IMR-90 (cell line): ENCODE measurements at regions not wholly inside any gene's neighbourhood (a gene's known extent, or its start where the extent isn't known, plus 50 kb on each side); places are given as distances from the start of the nearest gene placed in this dataset.

ENCODE experiments used
- ATAC-seq: fragments of 200-7000 bp; cut with Tn5 transposase; 2 replicates; pipeline ENCODE4 v1.9.1; 2020; ENCODE audit warnings: low read depth, mild to moderate bottlenecking, moderate library complexity
- BruUV-seq: library from RNA; stranded (reverse); fragments of 400-500 nt; replicated peaks from 2 replicates; lab custom pipeline; 2021; lab: Mats Ljungman, UMichigan
- CTCF ChIA-PET: fragments of 300-600 bp; formaldehyde crosslinking; extraction: SDS; loops from one replicate; lab custom pipeline; 2021; ENCODE audit warnings: antibody characterized with exemption; lab: Yijun Ruan, JAX
- POLR2A ChIA-PET: fragments of 300-600 bp; sonication (Branson Sonifier 250); formaldehyde crosslinking; loops from one replicate; lab custom pipeline; 2022; ENCODE audit warnings: antibody characterized with exemption; ENCODE audit not compliant: unreplicated experiment; lab: Charles Lee
- DNase-seq: peaks from one replicate; pipeline ENCODE4 v3.0.0; 2013
- H2AFZ ChIP-seq: replicated peaks from 2 replicates; pipeline ENCODE3; 2013; ENCODE audit warnings: low read length, mild to moderate bottlenecking; ENCODE audit not compliant: poor library complexity
- H2AK5ac ChIP-seq: 2 replicates; pipeline ENCODE4 v1.6.1; 2013; ENCODE audit warnings: low read depth, low read length, inconsistent platforms
- H2AK9ac ChIP-seq: replicated peaks from 2 replicates; pipeline ENCODE3; 2013; ENCODE audit warnings: mild to moderate bottlenecking, low read depth, low read length, moderate library complexity; ENCODE audit not compliant: poor library complexity
- H2BK120ac ChIP-seq: 2 replicates; pipeline ENCODE4 v1.6.1; 2013; ENCODE audit warnings: low read depth, low read length, inconsistent platforms
- H2BK15ac ChIP-seq: 3 replicates; pipeline ENCODE4 v1.6.1; 2013; ENCODE audit warnings: low read depth, low read length, inconsistent platforms
- H2BK20ac ChIP-seq: 2 replicates; pipeline ENCODE4 v1.6.1; 2013; ENCODE audit warnings: low read depth, mild to moderate bottlenecking, inconsistent platforms, low read length, moderate library complexity
- H2BK5ac ChIP-seq: 2 replicates; pipeline ENCODE4 v1.6.1; 2013; ENCODE audit warnings: mild to moderate bottlenecking, low read depth, low read length, inconsistent platforms; ENCODE audit not compliant: poor library complexity, severe bottlenecking
- H3K14ac ChIP-seq: replicated peaks from 2 replicates; pipeline ENCODE4 v1.6.1; 2013; ENCODE audit warnings: low read depth, low read length, inconsistent platforms
- H3K18ac ChIP-seq: 2 replicates; pipeline ENCODE4 v1.6.1; 2013; ENCODE audit warnings: low read depth, low read length, control low read depth
- H3K23ac ChIP-seq: 2 replicates; pipeline ENCODE4 v1.6.1; 2013; ENCODE audit warnings: low read depth, low read length, inconsistent platforms
- H3K27ac ChIP-seq: 2 replicates; pipeline ENCODE4 v1.5.1; 2013; ENCODE audit warnings: mild to moderate bottlenecking, control low read depth, low read length; ENCODE audit not compliant: insufficient read depth
- H3K27me3 ChIP-seq: 2 replicates; pipeline ENCODE4 v1.6.1; 2013; ENCODE audit warnings: low read length; ENCODE audit not compliant: control insufficient read depth, insufficient read depth
- H3K36me3 ChIP-seq: 2 replicates; pipeline ENCODE4 v1.6.1; 2013; ENCODE audit warnings: low read length, mixed read lengths; ENCODE audit not compliant: control insufficient read depth, insufficient read depth
- H3K4ac ChIP-seq: 2 replicates; pipeline ENCODE4 v1.6.1; 2013; ENCODE audit warnings: low read depth, low read length, inconsistent platforms
- H3K4me1 ChIP-seq: 2 replicates; pipeline ENCODE4 v1.6.1; 2013; ENCODE audit warnings: low read length, mixed read lengths; ENCODE audit not compliant: control insufficient read depth, insufficient read depth
- H3K4me2 ChIP-seq: 2 replicates; pipeline ENCODE4 v1.6.1; 2013; ENCODE audit warnings: low read depth, mild to moderate bottlenecking, control low read depth, low read length, moderate library complexity
- H3K4me3 ChIP-seq: 2 replicates; pipeline ENCODE4 v1.5.1; 2013; ENCODE audit warnings: low read depth, mild to moderate bottlenecking, control low read depth, low read length, moderate library complexity; ENCODE audit not compliant: insufficient read depth
- H3K56ac ChIP-seq: 2 replicates; pipeline ENCODE4 v1.6.1; 2013; ENCODE audit warnings: low read length, inconsistent platforms; ENCODE audit not compliant: insufficient read depth; ENCODE audit errors: extremely low read depth
- H3K79me1 ChIP-seq, 2 experiments: 2 replicates each; pipeline ENCODE4 v1.6.1; 2013; ENCODE audit warnings: low read length in 2 of 2, inconsistent platforms in 1 of 2, low read depth in 1 of 2
- H3K9ac ChIP-seq: 2 replicates; pipeline ENCODE4 v1.6.1; 2013; ENCODE audit warnings: low read depth, low read length, control low read depth
- H3K9me1 ChIP-seq: 2 replicates; pipeline ENCODE4 v1.6.1; 2013; ENCODE audit warnings: low read length, inconsistent platforms; ENCODE audit not compliant: insufficient read depth
- H3K9me3 ChIP-seq: 2 replicates; pipeline ENCODE4 v1.6.1; 2013; ENCODE audit warnings: low read length; ENCODE audit not compliant: control insufficient read depth, insufficient read depth
- H4K20me1 ChIP-seq: 2 replicates; pipeline ENCODE4 v1.6.1; 2013; ENCODE audit warnings: low read length, inconsistent platforms; ENCODE audit not compliant: insufficient read depth
- H4K5ac ChIP-seq: 2 replicates; pipeline ENCODE4 v1.6.1; 2013; ENCODE audit warnings: mild to moderate bottlenecking, low read depth, low read length, control low read depth
- H4K8ac ChIP-seq, 2 experiments: 2 replicates each; pipeline ENCODE4 v1.6.1; 2013; ENCODE audit warnings: low read depth in 2 of 2, low read length in 2 of 2, control low read depth in 1 of 2, inconsistent platforms in 1 of 2
- H4K91ac ChIP-seq: 2 replicates; pipeline ENCODE4 v1.6.1; 2013; ENCODE audit warnings: low read depth, low read length, inconsistent platforms; ENCODE audit not compliant: insufficient read depth
- BHLHE40 ChIP-seq: fragments of 150-350 bp; IDR thresholded peaks from 2 replicates; pipeline ENCODE4 v1.6.1; 2016; ENCODE audit warnings: mild to moderate bottlenecking, low read depth, low read length
- CEBPB ChIP-seq: IDR thresholded peaks from 2 replicates; pipeline ENCODE4 v1.6.1; 2012; ENCODE audit warnings: low read depth, low read length, improper control_type of control experiment
- CHD1 ChIP-seq: IDR thresholded peaks from 2 replicates; pipeline ENCODE4 v1.6.1; 2012; ENCODE audit warnings: low read depth, low read length, improper control_type of control experiment
- CTCF ChIP-seq: conservative IDR thresholded peaks from 2 replicates; pipeline ENCODE4 v1.5.1; 2012; ENCODE audit warnings: mild to moderate bottlenecking, low read depth, low read length, improper control_type of control experiment
- ELK1 ChIP-seq: fragments of 150-350 bp; IDR thresholded peaks from 2 replicates; pipeline ENCODE4 v1.6.1; 2016; ENCODE audit warnings: low read depth, mild to moderate bottlenecking, low read length, moderate library complexity, borderline replicate concordance
- FOS ChIP-seq: fragments of 150-350 bp; IDR thresholded peaks from 2 replicates; pipeline ENCODE4 v1.6.1; 2016; ENCODE audit warnings: low read depth, low read length
- MAFK ChIP-seq: IDR thresholded peaks from 2 replicates; pipeline ENCODE4 v1.6.1; 2012; ENCODE audit warnings: low read depth, low read length, improper control_type of control experiment
- MAZ ChIP-seq: IDR thresholded peaks from 2 replicates; pipeline ENCODE4 v1.6.1; 2012; ENCODE audit warnings: low read depth, mild to moderate bottlenecking, low read length, improper control_type of control experiment, moderate library complexity, borderline replicate concordance
- MXI1 ChIP-seq: IDR thresholded peaks from 2 replicates; pipeline ENCODE4 v1.6.1; 2012; ENCODE audit warnings: low read depth, mild to moderate bottlenecking, low read length, moderate library complexity, borderline replicate concordance
- NFE2L2 ChIP-seq: fragments of 150-350 bp; IDR thresholded peaks from 2 replicates; pipeline ENCODE4 v1.6.1; 2016; ENCODE audit warnings: low read depth, mild to moderate bottlenecking, low read length
- POLR2A ChIP-seq: IDR thresholded peaks from 2 replicates; pipeline ENCODE4 v1.6.1; 2012; ENCODE audit warnings: mild to moderate bottlenecking, low read depth, low read length
- RAD21 ChIP-seq: IDR thresholded peaks from 2 replicates; pipeline ENCODE4 v1.6.1; 2012; ENCODE audit warnings: low read length, improper control_type of control experiment
- RCOR1 ChIP-seq: IDR thresholded peaks from 2 replicates; pipeline ENCODE4 v1.6.1; 2012; ENCODE audit warnings: mild to moderate bottlenecking, low read length, improper control_type of control experiment; ENCODE audit not compliant: insufficient replicate concordance
- RFX5 ChIP-seq: IDR thresholded peaks from 2 replicates; pipeline ENCODE4 v1.8.0; 2012; ENCODE audit warnings: low read depth, mild to moderate bottlenecking, low read length, moderate library complexity
- SMC3 ChIP-seq: fragments of 150-350 bp; IDR thresholded peaks from 2 replicates; pipeline ENCODE4 v1.6.1; 2016; ENCODE audit warnings: low read depth, mild to moderate bottlenecking, antibody characterized with exemption, low read length, moderate library complexity
- USF2 ChIP-seq: fragments of 150-350 bp; IDR thresholded peaks from 2 replicates; pipeline ENCODE4 v1.6.1; 2017; ENCODE audit warnings: mild to moderate bottlenecking, antibody characterized with exemption, low read length, low read depth
- WGBS, 2 experiments: methylation state at CpG; one replicate each; pipeline versions ENCODE4 v1.1.5 to v1.1.7; 2013; ENCODE audit warnings: missing lambda C conversion rate in 2 of 2; ENCODE audit not compliant: insufficient read length in 1 of 2; ENCODE audit errors: extremely low coverage in 2 of 2; 5-methylcytosine and 5-hydroxymethylcytosine counted together
- dilution Hi-C: fragments of 300-500 bp; cut with HindIII; formaldehyde crosslinking; loops from one replicate; pipeline ENCODE4 v1.14.3; 2018; ENCODE audit warnings: low sequenced_read_pairs; ENCODE audit not compliant: unreplicated experiment
- in situ Hi-C: fragments of 300-500 bp; cut with MboI; formaldehyde crosslinking; loops from 3 replicates; pipeline ENCODE4 v1.14.3; 2019; ENCODE audit warnings: low sequenced_read_pairs, inconsistent platforms, mixed read lengths
- intact Hi-C: fragments of 100-400 bp; cut with micrococcal nuclease; formaldehyde crosslinking; loops from 2 replicates; pipeline ENCODE4 v1.10.0; 2022

GRCh38 chr17:34710226-34710625 lies 130.8 kb downstream of the TMEM132E start:
- dilution Hi-C loops, result no loop called here
- no peak overlapping the region for H3K27ac ChIP-seq
- no peak overlapping the region for H2AK9ac ChIP-seq
- H2BK120ac ChIP-seq, result no peak overlapping the region
- no peaks in the 10 kb centered on the region for H3K9me3 ChIP-seq
- H3K79me1 ChIP-seq, result no peaks in the 10 kb centered on the region
- no peak overlapping the region for H2BK5ac ChIP-seq
- H2BK15ac ChIP-seq, result no peak overlapping the region
- H3K4me3 ChIP-seq, result no peak overlapping the region
- ChIA-PET CTCF (no interaction called here), POLR2A (no interaction called here)
- in situ Hi-C loops, result no loop called here
- no peaks in the 10 kb centered on the region; the same call in 1 of the 2 replicates for H4K20me1 ChIP-seq
- no peaks in the 10 kb centered on the region for H3K4me1 ChIP-seq
- no peak overlapping the region for H3K18ac ChIP-seq
- no peak overlapping the region for H2AFZ ChIP-seq
- no peak overlapping the region for H2BK20ac ChIP-seq
- intact Hi-C loops, result no loop called here
- H4K5ac ChIP-seq, result no peak overlapping the region
- H4K91ac ChIP-seq, result no peak overlapping the region
- no peak overlapping the region for H3K4ac ChIP-seq
- no TSS peak for BruUV-seq
- H3K36me3 ChIP-seq, result no peaks in the 10 kb centered on the region
- no peak overlapping the region for H3K4me2 ChIP-seq
- ATAC-seq (no peak), DNase-seq (no peak)
- H3K56ac ChIP-seq, result no peak overlapping the region
- no peaks in the 10 kb centered on the region for H3K27me3 ChIP-seq
- no peak overlapping the region for H3K14ac ChIP-seq
- no peaks in the 10 kb centered on the region for H3K9me1 ChIP-seq
- H3K23ac ChIP-seq, result no peak overlapping the region
- WGBS, 2 experiments, result no CpG with 5 or more reads among the region's 3 CpGs
- no peak overlapping the region for H3K9ac ChIP-seq
- no peak overlapping the region for H2AK5ac ChIP-seq
- TF ChIP-seq ELK1 (no peak), USF2 (no peak), CEBPB (no peak), RCOR1 (no peak), CHD1 (no peak), BHLHE40 (no peak), NFE2L2 (no peak), SMC3 (no peak), MAFK (no peak), RFX5 (no peak), MAZ (no peak), FOS (no peak), POLR2A (no peak), CTCF (no peak), RAD21 (no peak), MXI1 (no peak)
- no peak overlapping the region for H4K8ac ChIP-seq
